NCI-H2171 (cell line): ENCODE measurements at regions not wholly inside any gene's neighbourhood (a gene's known extent, or its start where the extent isn't known, plus 50 kb on each side); places are given as distances from the start of the nearest gene placed in this dataset.
"Not testable (repeated sequence)": the region's sequence is repeated elsewhere in the genome, so short reads cannot be mapped to it uniquely, and the experiment has no call there.

ENCODE experiments used
- DNase-seq: peaks from one replicate; lab custom pipeline; 2025; lab: John Stamatoyannopoulos, UW

DNA sequence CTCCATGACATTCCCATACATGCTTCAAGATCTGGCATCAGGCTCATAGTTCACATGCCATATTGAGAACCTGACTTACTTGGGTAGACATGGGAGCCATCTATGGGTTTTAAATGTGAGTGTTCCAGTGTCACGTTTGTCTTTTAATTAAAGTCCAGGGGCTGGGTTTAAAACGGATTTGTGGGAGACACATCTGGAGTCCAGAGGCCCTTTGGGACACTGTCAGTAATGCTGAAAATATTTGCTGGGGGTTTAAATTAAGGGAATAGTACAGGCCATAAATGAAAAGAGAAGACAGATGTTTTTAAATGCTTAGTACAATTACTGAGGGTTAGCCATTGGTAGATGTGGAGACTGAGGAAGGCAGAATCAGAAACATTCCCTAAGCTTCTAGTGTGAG is 478.0 kb downstream of the PID1 start:
- DNase-seq = no peak

- DNase-seq = no peak
Measured at GRCh38 chr2:228786901-228787300, 484.2 kb downstream of the PID1 start.

DNA sequence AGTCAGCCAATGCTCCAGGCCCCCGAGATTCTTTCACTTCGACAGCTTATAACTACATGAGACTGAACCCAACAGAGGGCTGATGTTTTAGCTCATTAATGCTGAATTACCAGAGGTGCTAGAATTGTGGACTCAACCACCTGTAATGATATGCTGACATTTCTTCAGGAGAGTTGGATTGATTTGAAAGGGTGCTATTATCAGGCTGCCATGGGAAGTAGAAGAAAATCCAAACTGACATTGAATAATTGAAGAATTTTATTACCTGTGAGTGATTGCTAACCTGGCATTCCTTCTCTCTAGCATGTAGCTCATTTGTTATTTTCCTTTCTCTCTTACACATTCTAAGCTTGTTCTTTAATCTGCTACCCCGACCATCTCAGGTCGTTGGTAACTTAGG is 488.8 kb downstream of the PID1 start:
- DNase-seq = no peak

GRCh38 chr2:228777855-228778355 is 493.2 kb downstream of the PID1 start:
- DNase-seq = no peak

GRCh38 chr2:228774548-228774947 is 496.5 kb downstream of the PID1 start:
- no peak for DNase-seq

DNA sequence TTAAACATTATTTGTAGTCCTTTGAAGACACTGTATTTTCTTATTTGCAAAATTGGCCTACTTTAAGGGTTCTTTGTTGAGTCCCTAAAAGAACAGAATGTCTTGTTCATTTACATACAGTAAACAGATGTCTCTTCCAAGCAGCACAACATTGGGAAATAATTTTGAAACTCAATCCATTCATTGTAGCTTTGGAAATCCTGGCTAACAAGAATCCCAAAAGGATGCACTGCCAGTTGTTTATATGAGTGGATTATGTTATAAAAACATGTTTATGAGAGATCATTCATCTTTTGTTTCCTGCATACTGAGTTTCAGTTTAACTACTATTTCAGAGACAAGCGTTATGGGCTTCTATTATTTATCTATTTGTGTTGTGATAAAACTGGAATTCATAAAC is 499.3 kb downstream of the PID1 start:
- no peak for DNase-seq

GRCh38 chr2:228771315-228771714 is 499.8 kb downstream of the PID1 start:
- no peak for DNase-seq

GRCh38 chr2:228768818-228769217 is 502.3 kb downstream of the PID1 start:
- no peak for DNase-seq

- not testable (repeated sequence) for DNase-seq
Measured at GRCh38 chr2:228768141-228768540, 502.9 kb downstream of the PID1 start.

- DNase-seq = no peak
Measured at GRCh38 chr2:228767196-228767595, 503.9 kb downstream of the PID1 start.

- no peak for DNase-seq
Measured at GRCh38 chr2:228763379-228763981, 507.6 kb downstream of the PID1 start.

- DNase-seq = no peak
Measured at GRCh38 chr2:228762565-228762964, 508.5 kb downstream of the PID1 start.

GRCh38 chr2:228755661-228756060 is 515.4 kb downstream of the PID1 start:
- not testable (repeated sequence) for DNase-seq

- DNase-seq = no peak
Measured at GRCh38 chr2:228747483-228747882, 523.6 kb downstream of the PID1 start.

GRCh38 chr2:228738671-228739380 is 532.3 kb downstream of the PID1 start:
- DNase-seq = no peak

DNA sequence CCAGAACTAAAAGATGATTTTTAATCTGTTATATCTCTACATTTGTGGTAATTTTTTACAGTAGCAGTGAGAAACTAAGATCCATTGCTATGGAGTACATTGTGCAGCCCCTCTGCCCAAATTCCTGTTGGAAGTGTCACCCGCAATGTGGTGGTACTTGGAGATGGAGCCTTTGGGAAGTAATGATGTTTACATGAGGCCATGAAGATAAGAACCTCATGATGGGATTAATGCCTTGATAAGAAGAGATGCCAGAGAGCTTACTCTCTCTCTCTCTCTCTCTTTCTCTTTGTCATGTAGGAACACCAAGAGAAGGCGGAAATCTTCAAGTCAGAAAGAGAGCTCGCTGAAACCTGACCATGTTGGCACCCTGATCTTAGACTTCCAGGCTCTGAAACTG is 535.4 kb downstream of the PID1 start:
- DNase-seq = no peak

- DNase-seq = no peak
Measured at GRCh38 chr2:228731517-228731916, 539.6 kb downstream of the PID1 start.

- no peak for DNase-seq
Measured at GRCh38 chr2:228728961-228729360, 542.1 kb downstream of the PID1 start.

DNA sequence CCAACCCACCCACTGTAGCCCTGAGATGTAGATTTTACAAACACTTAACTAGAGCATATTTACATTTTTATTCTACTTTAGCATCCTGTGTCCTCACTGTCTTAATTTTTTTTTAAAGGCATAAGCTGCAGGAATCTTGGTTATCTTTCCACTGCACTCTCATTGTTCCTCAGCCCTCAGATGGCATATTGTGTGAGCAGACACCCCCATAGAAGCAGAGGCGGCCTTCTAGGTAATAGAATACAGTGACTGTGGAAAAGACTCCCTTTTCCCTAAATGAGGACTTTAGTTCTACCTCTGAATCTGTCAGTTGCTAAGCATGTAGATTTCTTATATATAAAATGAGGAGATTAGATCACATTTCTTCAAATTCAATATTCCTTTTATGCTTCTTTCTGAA is 543.5 kb upstream of the SPHKAP start:
- no peak for DNase-seq

GRCh38 chr2:228723599-228723998 is 542.1 kb upstream of the SPHKAP start:
- no peak for DNase-seq

DNA sequence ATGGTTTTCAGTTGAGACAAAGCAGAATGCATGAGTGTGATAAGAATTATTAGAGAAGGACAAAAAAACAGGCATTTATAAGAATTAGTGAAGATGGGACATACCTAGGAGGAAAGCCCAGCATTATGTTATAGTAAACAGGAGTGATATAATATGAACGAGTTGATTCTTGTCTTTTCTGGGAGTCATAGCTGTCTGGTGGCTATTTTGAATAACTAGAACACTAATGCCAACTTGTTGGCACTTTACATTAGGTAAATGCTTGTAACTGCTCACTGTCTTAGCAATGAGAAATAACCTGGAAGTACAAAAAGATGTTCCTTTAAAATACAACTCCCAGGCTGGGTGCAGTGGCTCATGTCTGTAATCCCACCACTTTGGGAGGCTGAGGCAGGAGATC is 540.8 kb upstream of the SPHKAP start:
- DNase-seq = no peak

- no peak for DNase-seq
Measured at GRCh38 chr2:228720895-228721294, 539.4 kb upstream of the SPHKAP start.

GRCh38 chr2:228709788-228710371 is 528.4 kb upstream of the SPHKAP start:
- no peak for DNase-seq
